ENCODE measurements at regions not wholly inside any gene's neighbourhood (a gene's known extent, or its start where the extent isn't known, plus 50 kb on each side); places are given as distances from the start of the nearest gene placed in this dataset.

DNA sequence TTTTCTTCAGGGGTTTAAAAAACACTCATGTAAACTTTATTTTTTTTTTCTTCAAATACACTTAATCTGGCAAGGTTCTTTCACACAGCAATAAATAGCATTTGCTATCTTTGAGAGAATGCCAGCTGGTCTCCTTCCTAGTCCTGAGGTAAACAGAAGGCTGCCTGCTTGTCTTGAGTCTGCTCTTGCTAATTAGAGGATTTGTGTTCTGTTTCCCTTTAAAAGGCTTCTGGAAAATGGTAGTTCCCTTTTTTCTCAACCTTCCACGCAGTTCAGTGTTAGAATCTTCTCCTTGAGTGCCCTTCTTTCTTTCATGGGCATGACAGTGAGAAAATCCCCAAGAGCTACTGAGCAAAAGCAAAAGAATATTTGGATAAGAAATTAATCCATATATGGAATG lies 92.3 kb upstream of the DCN start:
- TF ChIP-seq GATA3 (IDR thresholded peaks at IDR 0.05; ENCODE audit: low read depth, low read length) (no peak), GATA2 (IDR thresholded peaks at IDR 0.05; ENCODE audit: low read depth, low read length) (no peak)
